GM21423 (cell line): ENCODE measurements at regions not wholly inside any gene's neighbourhood (a gene's known extent, or its start where the extent isn't known, plus 50 kb on each side); places are given as distances from the start of the nearest gene placed in this dataset.
"Not testable (repeated sequence)": the region's sequence is repeated elsewhere in the genome, so short reads cannot be mapped to it uniquely, and the experiment has no call there.

Experiments
- ATAC-seq: cut with Tn5 transposase; IDR thresholded peaks from one replicate; pipeline ENCODE4 v1.9.1; 2021; ENCODE audit warnings: mild to moderate bottlenecking, moderate library complexity; ENCODE audit not compliant: unreplicated experiment

GRCh38 chr3:105976196-105976595 is 107.4 kb upstream of the CBLB start:
- ATAC-seq = no peak

- ATAC-seq = no peak
These were observed 111.1 kb upstream of the CBLB start for GRCh38 chr3:105979961-105980360.

- no peak for ATAC-seq
These were observed 113.4 kb upstream of the CBLB start for GRCh38 chr3:105982207-105982606.

- ATAC-seq = no peak
These were observed 116.0 kb upstream of the CBLB start for GRCh38 chr3:105984837-105985236.

GRCh38 chr3:105986343-105986742 is 117.5 kb upstream of the CBLB start:
- ATAC-seq = not testable (repeated sequence)

GRCh38 chr3:105987809-105988208 is 119.0 kb upstream of the CBLB start:
- no peak for ATAC-seq

- ATAC-seq = no peak
These were observed 119.9 kb upstream of the CBLB start for GRCh38 chr3:105988540-105989212.

GRCh38 chr3:105996781-105997180 is 128.0 kb upstream of the CBLB start:
- no peak for ATAC-seq

- ATAC-seq = no peak
These were observed 128.6 kb upstream of the CBLB start for GRCh38 chr3:105997466-105997799.

GRCh38 chr3:105997800-105998526 is 129.2 kb upstream of the CBLB start:
- no peak for ATAC-seq

GRCh38 chr3:105999856-106000255 is 131.0 kb upstream of the CBLB start:
- no peak for ATAC-seq

GRCh38 chr3:106001923-106002322 is 133.1 kb upstream of the CBLB start:
- ATAC-seq = no peak

GRCh38 chr3:106004137-106004681 is 135.4 kb upstream of the CBLB start:
- no peak for ATAC-seq

GRCh38 chr3:106004826-106005225 is 136.0 kb upstream of the CBLB start:
- no peak for ATAC-seq

- no peak for ATAC-seq
These were observed 137.2 kb upstream of the CBLB start for GRCh38 chr3:106006001-106006400.

GRCh38 chr3:106006571-106006970 is 137.8 kb upstream of the CBLB start:
- ATAC-seq = no peak

GRCh38 chr3:106007512-106007911 is 138.7 kb upstream of the CBLB start:
- no peak for ATAC-seq

GRCh38 chr3:106008766-106009165 is 140.0 kb upstream of the CBLB start:
- ATAC-seq = no peak

- no peak for ATAC-seq
These were observed 142.0 kb upstream of the CBLB start for GRCh38 chr3:106010829-106011228.

GRCh38 chr3:106013971-106014370 is 145.2 kb upstream of the CBLB start:
- ATAC-seq = no peak

GRCh38 chr3:106014518-106014917 is 145.7 kb upstream of the CBLB start:
- ATAC-seq = no peak

- ATAC-seq = no peak
These were observed 146.2 kb upstream of the CBLB start for GRCh38 chr3:106014971-106015370.
